Activated naive CD4-positive, alpha-beta T cell treated with anti-CD3 and anti-CD28 coated beads for 36 hours (primary cell): ENCODE measurements at regions not wholly inside any gene's neighbourhood (a gene's known extent, or its start where the extent isn't known, plus 50 kb on each side); places are given as distances from the start of the nearest gene placed in this dataset.

Experiments
- CTCF ChIA-PET: fragments of 350-600 bp; sonication (Branson Sonifier 250); formaldehyde crosslinking; loops from one replicate; lab custom pipeline; 2021; ENCODE audit warnings: antibody characterized with exemption; lab: Charles Lee
- DNase-seq: peaks from one replicate; pipeline ENCODE4 v3.0.0-alpha.2; 2020
- H3K27ac Mint-ChIP-seq: one replicate; pipeline ENCODE4 v1.8.0; 2021; ENCODE audit warnings: mild to moderate bottlenecking, mixed read lengths
- H3K27me3 Mint-ChIP-seq: one replicate; pipeline ENCODE4 v1.8.0; 2021; ENCODE audit warnings: low read depth, mixed read lengths
- H3K36me3 Mint-ChIP-seq: one replicate; pipeline ENCODE4 v1.8.0; 2021; ENCODE audit warnings: low read depth, mixed read lengths
- H3K4me1 Mint-ChIP-seq: one replicate; pipeline ENCODE4 v1.8.0; 2021; ENCODE audit warnings: low read depth, mixed read lengths
- H3K4me3 Mint-ChIP-seq: one replicate; pipeline ENCODE4 v1.8.0; 2021; ENCODE audit warnings: mild to moderate bottlenecking, moderate library complexity, mixed read lengths
- H3K9me3 Mint-ChIP-seq: one replicate; pipeline ENCODE4 v1.8.0; 2021; ENCODE audit warnings: mixed read lengths
- intact Hi-C: fragments of 100-400 bp; cut with micrococcal nuclease; formaldehyde crosslinking; loops from one replicate; pipeline ENCODE4 v1.15.1; 2023

- intact Hi-C loops: no loop called here
- Mint-ChIP-seq H3K27me3 (peaks cover 85% of the 10 kb centered on the region), H3K4me1 (peaks cover 23% of the 10 kb centered on the region), H3K4me3 (peak overlapping the region; percentile 73), H3K9me3 (no peaks in the 10 kb centered on the region), H3K36me3 (no peaks in the 10 kb centered on the region), H3K27ac (no peak overlapping the region)
- CTCF ChIA-PET: interaction anchor here (0.9 to 1.3 kb wide), 2 partner anchors 16 to 886 kb away, joined by 3 to 4 read pairs; no protein-coding TSS in a partner anchor
- no peak for DNase-seq
Measured at GRCh38 chr5:88666761-88667495, 216.1 kb downstream of the MEF2C start.

GRCh38 chr5:88665750-88666215 lies 217.2 kb downstream of the MEF2C start:
- Mint-ChIP-seq H3K9me3 (no peaks in the 10 kb centered on the region), H3K27ac (no peak overlapping the region), H3K27me3 (peaks cover 84% of the 10 kb centered on the region), H3K4me3 (peak overlapping the region; percentile 35), H3K4me1 (peaks cover 27% of the 10 kb centered on the region), H3K36me3 (no peaks in the 10 kb centered on the region)
- intact Hi-C loops: no loop called here
- no peak for DNase-seq
- CTCF ChIA-PET: interaction anchor here (0.9 to 1.3 kb wide), 3 partner anchors 17 to 884 kb away, joined by 3 to 4 read pairs (median 3); no protein-coding TSS in a partner anchor

- H3K4me3 Mint-ChIP-seq: no peak overlapping the region
- no peak for DNase-seq
- peaks cover 82% of the 10 kb centered on the region for H3K27me3 Mint-ChIP-seq
- H3K4me1 Mint-ChIP-seq: peaks cover 31% of the 10 kb centered on the region
- no peaks in the 10 kb centered on the region for H3K9me3 Mint-ChIP-seq
- CTCF ChIA-PET: interaction anchor here (0.7 kb wide), 1 partner anchor 11 kb away, joined by 3 read pairs; no protein-coding TSS in a partner anchor
- peaks cover 2% of the 10 kb centered on the region for H3K36me3 Mint-ChIP-seq
- H3K27ac Mint-ChIP-seq: no peak overlapping the region
- intact Hi-C loops: no loop called here
Measured at GRCh38 chr5:88664645-88665044, 218.3 kb downstream of the MEF2C start.

- H3K36me3 Mint-ChIP-seq: peaks cover 2% of the 10 kb centered on the region
- no peaks in the 10 kb centered on the region for H3K9me3 Mint-ChIP-seq
- peaks cover 83% of the 10 kb centered on the region for H3K27me3 Mint-ChIP-seq
- CTCF ChIA-PET: no interaction called here
- H3K27ac Mint-ChIP-seq: no peak overlapping the region
- intact Hi-C loops: no loop called here
- peaks cover 31% of the 10 kb centered on the region for H3K4me1 Mint-ChIP-seq
- DNase-seq: no peak
- H3K4me3 Mint-ChIP-seq: no peak overlapping the region
Measured at GRCh38 chr5:88663793-88664216, 219.2 kb downstream of the MEF2C start.

- Mint-ChIP-seq H3K4me1 (peaks cover 28% of the 10 kb centered on the region), H3K4me3 (no peak overlapping the region), H3K27me3 (peaks cover 80% of the 10 kb centered on the region), H3K9me3 (no peaks in the 10 kb centered on the region), H3K27ac (no peak overlapping the region), H3K36me3 (peaks cover 2% of the 10 kb centered on the region)
- no peak for DNase-seq
- intact Hi-C loops: no loop called here
- CTCF ChIA-PET: no interaction called here
Measured at GRCh38 chr5:88662846-88663245, 220.1 kb downstream of the MEF2C start.

GRCh38 chr5:88661806-88662207 lies 221.2 kb downstream of the MEF2C start:
- intact Hi-C loops: loop anchor here (1.0 kb wide), 2 partner anchors 13 to 30 kb away; no protein-coding TSS in a partner anchor
- Mint-ChIP-seq H3K4me1 (peaks cover 19% of the 10 kb centered on the region), H3K36me3 (peaks cover 2% of the 10 kb centered on the region), H3K27ac (no peak overlapping the region), H3K9me3 (no peaks in the 10 kb centered on the region), H3K4me3 (no peak overlapping the region), H3K27me3 (peaks cover 70% of the 10 kb centered on the region)
- CTCF ChIA-PET: no interaction called here
- DNase-seq: no peak

- intact Hi-C loops: loop anchor here (1.0 kb wide), 2 partner anchors 14 to 31 kb away; no protein-coding TSS in a partner anchor
- no peak overlapping the region for H3K27ac Mint-ChIP-seq
- peak; percentile 51 for DNase-seq
- H3K4me3 Mint-ChIP-seq: peak overlapping the region; percentile 56
- peaks cover 64% of the 10 kb centered on the region for H3K27me3 Mint-ChIP-seq
- H3K9me3 Mint-ChIP-seq: no peaks in the 10 kb centered on the region
- CTCF ChIA-PET: interaction anchor here (0.9 to 1.8 kb wide), 4 partner anchors 20 to 880 kb away, joined by 3 to 6 read pairs (median 5); no protein-coding TSS in a partner anchor
- H3K4me1 Mint-ChIP-seq: peaks cover 13% of the 10 kb centered on the region
- peaks cover 2% of the 10 kb centered on the region for H3K36me3 Mint-ChIP-seq
Measured at GRCh38 chr5:88660947-88661805, 221.8 kb downstream of the MEF2C start.

DNA sequence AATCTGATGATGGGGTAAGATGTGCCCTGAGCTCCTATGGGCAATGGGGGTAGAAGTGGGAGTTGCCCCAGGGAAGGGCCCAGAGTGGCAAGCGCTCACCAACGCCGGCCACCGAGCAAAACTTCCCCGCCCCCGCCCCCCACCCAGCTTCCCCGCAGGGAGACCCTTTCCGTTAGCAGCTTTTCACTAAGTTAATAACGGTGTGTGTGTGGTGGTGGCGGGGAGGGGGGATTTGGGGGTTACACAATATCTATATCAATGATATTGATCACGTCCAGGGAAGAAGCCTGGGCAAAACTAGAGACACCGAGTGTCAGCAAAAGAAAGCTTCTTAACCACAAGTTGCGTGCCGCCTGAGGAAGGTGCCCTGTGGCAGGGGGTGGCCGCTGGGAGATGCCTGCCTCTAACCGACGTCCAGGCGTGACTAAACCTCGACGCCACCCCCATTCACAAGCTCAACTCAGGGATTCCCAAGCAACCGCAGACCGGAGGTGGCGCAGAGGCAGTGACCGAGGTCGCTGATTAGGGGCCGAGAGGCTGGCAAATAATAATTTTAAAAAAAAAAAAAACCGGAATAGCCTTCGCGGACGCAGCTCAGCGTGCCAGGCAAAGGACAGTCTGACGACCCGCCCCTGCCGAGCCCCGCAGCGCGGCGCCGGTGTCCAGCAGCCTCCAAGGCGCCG lies 222.6 kb downstream of the MEF2C start:
- intact Hi-C loops: no loop called here
- Mint-ChIP-seq H3K4me3 (peak overlapping the region; percentile 43), H3K9me3 (no peaks in the 10 kb centered on the region), H3K27me3 (peaks cover 56% of the 10 kb centered on the region), H3K4me1 (peaks cover 8% of the 10 kb centered on the region), H3K36me3 (peaks cover 2% of the 10 kb centered on the region), H3K27ac (no peak overlapping the region)
- CTCF ChIA-PET: interaction anchor here (0.6 to 3.3 kb wide), 8 partner anchors 21 to 879 kb away, joined by 3 to 13 read pairs (median 4); no protein-coding TSS in a partner anchor
- peak; percentile 30 for DNase-seq

DNA sequence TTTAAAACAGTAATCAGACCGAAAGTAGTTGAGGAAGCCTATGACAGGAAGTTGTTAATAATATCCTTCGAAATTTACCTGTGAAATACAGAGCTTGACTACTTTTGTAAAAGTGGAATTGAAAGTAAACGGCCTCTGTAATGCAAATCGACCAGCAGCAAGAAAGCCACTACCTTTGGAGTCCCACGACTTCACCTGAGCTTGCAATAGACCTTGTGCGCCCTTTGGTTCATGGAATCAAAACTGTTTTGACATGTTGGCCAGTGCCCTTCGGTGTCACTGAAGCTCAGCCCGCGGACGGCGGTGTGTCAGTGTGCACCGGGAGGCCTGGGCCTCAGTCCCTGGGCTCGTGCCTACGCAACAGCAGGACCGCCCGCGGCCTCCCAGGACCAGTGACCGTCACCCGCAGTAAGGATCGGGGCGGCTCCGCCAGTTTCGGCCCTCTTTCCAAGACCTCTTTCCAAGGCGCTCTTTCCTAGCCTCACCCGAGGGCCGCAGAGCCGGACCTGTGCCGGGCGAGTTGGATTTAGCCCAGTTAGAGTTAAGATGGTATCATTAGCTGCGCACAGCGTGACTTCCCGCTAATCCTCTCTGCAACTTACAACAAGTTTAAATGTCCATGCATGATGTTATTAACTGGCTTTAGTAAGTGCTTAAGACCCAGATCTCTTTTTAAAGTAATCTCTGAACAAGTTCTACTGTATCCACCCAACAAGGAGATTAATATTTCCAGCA lies 223.3 kb downstream of the MEF2C start:
- intact Hi-C loops: no loop called here
- peaks cover 2% of the 10 kb centered on the region for H3K36me3 Mint-ChIP-seq
- no peak overlapping the region for H3K27ac Mint-ChIP-seq
- no peak for DNase-seq
- CTCF ChIA-PET: interaction anchor here (0.6 to 3.3 kb wide), 9 partner anchors 22 to 878 kb away, joined by 3 to 13 read pairs (median 3); no protein-coding TSS in a partner anchor
- H3K4me1 Mint-ChIP-seq: peaks cover 8% of the 10 kb centered on the region
- H3K27me3 Mint-ChIP-seq: peaks cover 49% of the 10 kb centered on the region
- H3K9me3 Mint-ChIP-seq: no peaks in the 10 kb centered on the region
- no peak overlapping the region for H3K4me3 Mint-ChIP-seq

DNA sequence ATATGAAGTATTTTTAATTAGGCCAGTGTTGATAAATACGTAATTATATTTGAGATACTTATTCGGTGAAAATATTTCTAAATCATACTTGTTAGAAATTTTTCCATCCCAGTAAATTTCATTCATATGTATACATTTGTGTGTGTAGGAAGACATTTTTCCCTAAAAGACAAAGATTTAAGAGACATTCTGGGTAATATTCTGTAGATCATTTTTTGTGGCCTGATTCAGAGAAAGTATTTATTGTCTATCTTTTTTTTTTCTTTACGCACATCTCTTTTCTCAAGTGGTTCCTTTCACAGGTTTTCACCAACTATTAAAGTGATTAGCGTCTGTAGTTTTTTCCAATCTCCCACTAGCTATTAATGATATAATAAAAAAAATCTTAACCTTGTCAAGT lies 224.1 kb downstream of the MEF2C start:
- peaks cover 8% of the 10 kb centered on the region for H3K4me1 Mint-ChIP-seq
- no peak overlapping the region for H3K27ac Mint-ChIP-seq
- H3K9me3 Mint-ChIP-seq: no peaks in the 10 kb centered on the region
- peaks cover 44% of the 10 kb centered on the region for H3K27me3 Mint-ChIP-seq
- CTCF ChIA-PET: interaction anchor here (1.0 to 3.3 kb wide), 3 partner anchors 23 to 32 kb away, joined by 3 to 13 read pairs (median 4); no protein-coding TSS in a partner anchor
- intact Hi-C loops: no loop called here
- no peak overlapping the region for H3K4me3 Mint-ChIP-seq
- DNase-seq: no peak
- peaks cover 2% of the 10 kb centered on the region for H3K36me3 Mint-ChIP-seq
